ENCODE measurements at regions not wholly inside any gene's neighbourhood (a gene's known extent, or its start where the extent isn't known, plus 50 kb on each side); places are given as distances from the start of the nearest gene placed in this dataset.

DNA sequence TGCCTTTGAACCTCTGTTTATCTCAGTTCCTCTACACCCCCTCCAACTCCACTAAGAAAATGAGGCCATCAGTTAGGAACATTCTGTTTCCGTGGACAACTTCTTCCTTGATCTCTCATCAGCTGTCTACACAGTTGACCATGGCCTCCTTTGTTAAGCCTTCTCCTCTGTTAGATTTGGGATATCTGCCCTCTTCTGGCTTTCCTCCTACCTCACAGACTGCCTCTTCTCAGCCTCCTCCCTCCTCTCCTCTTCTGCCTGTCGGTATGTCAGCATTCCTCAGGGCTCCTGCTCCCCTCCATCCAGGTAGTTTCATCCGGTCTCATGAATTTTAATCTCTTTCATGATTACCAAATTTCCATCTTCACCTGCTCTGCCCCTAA is 454.9 kb downstream of the FOXO1 start:
- DNase-seq (ENCODE audit: low read depth), result no peak
- TF ChIP-seq, protein P1, sequence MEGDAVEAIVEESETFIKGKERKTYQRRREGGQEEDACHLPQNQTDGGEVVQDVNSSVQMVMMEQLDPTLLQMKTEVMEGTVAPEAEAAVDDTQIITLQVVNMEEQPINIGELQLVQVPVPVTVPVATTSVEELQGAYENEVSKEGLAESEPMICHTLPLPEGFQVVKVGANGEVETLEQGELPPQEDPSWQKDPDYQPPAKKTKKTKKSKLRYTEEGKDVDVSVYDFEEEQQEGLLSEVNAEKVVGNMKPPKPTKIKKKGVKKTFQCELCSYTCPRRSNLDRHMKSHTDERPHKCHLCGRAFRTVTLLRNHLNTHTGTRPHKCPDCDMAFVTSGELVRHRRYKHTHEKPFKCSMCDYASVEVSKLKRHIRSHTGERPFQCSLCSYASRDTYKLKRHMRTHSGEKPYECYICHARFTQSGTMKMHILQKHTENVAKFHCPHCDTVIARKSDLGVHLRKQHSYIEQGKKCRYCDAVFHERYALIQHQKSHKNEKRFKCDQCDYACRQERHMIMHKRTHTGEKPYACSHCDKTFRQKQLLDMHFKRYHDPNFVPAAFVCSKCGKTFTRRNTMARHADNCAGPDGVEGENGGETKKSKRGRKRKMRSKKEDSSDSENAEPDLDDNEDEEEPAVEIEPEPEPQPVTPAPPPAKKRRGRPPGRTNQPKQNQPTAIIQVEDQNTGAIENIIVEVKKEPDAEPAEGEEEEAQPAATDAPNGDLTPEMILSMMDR (IDR thresholded peaks at IDR 0.05; ENCODE audit: insufficient read depth, low read depth, low read length, missing control alignments), result no peak
- no peak overlapping the region for H3K4me3 ChIP-seq (ENCODE audit: low read depth, low read length)

DNA sequence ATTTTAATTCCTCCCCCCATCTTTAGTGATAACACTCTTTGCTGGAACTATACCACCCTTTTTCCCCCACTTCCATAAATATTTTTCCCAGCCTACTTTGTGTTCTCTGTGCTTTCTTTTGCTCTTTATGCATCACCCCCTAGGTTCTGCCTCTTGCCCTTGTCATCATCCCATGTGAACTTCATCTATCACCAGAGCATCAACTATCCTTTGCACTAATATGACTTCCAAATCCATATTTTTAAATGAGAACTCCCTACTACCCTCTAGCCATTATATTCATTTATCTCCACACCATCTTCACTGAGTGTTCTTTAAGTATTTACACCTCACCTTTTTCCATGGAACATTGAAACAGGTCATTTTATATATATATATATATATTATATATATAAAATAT is 452.7 kb downstream of the FOXO1 start:
- H3K4me3 ChIP-seq (ENCODE audit: low read depth, low read length), result no peak overlapping the region
- TF ChIP-seq, protein P1 (IDR thresholded peaks at IDR 0.05; ENCODE audit: insufficient read depth, low read depth, low read length, missing control alignments), result no peak
- DNase-seq (ENCODE audit: low read depth), result no peak

DNA sequence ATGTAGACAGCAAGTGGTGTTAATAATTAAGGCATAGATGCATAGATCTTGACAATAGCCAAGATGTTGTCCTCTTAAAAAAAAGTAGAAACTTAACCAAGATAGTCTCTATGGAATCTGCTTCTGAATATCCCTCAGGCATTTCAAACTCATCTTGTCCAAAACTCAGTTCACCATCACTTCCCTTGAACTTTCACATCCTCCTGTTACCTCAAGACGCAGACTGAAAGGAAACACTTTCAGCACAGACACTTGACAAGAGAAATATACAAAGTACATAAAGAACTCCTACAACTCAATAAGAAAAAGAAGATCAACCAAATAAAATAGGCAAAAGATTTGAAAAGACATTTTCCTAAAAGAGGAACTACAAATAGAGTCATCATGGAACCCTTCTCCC is 451.1 kb downstream of the FOXO1 start:
- TF ChIP-seq, protein P1 (IDR thresholded peaks at IDR 0.05; ENCODE audit: insufficient read depth, low read depth, low read length, missing control alignments), result no peak
- no peak overlapping the region for H3K4me3 ChIP-seq (ENCODE audit: low read depth, low read length)
- peak; percentile 30 for DNase-seq (ENCODE audit: low read depth)

DNA sequence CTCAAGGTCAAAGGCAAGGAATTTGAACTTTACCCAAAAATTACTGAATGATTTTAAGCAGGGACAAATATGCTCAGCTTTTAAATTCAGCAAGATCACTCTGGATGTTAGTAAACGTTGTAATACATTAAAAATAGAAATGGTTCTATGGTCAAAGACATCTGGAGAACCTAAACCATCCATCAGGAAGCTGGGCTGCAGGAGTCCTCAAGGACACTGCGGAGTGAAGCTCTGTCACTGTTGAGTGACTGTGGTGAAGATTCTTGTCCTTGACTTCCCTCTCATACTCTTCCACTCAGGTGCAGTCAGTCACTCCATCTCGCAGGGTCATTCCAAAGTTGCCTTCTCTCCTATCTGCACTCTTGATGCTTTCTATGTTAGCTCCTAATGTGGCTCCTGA is 450.7 kb downstream of the FOXO1 start:
- TF ChIP-seq, protein P1 (IDR thresholded peaks at IDR 0.05; ENCODE audit: insufficient read depth, low read depth, low read length, missing control alignments), result no peak
- no peak overlapping the region for H3K4me3 ChIP-seq (ENCODE audit: low read depth, low read length)

DNA sequence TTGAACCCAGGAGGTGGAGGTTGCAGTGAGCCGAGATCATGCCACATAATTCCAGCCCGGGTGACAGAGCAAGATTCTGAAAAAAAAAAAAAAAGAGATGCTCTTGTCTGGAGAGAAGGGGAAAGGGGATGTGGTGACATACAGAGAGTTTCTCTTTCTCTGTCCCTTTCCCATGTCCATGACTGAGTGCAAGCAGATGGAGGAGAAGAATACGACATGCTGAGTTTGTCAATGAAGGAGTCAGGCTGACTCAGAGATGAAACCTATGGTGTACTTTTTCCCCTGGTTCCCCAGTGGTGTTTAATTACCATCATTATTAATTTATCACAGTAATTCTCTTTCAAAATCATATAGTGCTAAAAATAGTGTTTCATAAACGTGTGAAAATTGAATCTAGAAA is 448.8 kb downstream of the FOXO1 start:
- TF ChIP-seq, protein P1 (IDR thresholded peaks at IDR 0.05; ENCODE audit: insufficient read depth, low read depth, low read length, missing control alignments), result no peak
- no peak overlapping the region for H3K4me3 ChIP-seq (ENCODE audit: low read depth, low read length)
- no peak for DNase-seq (ENCODE audit: low read depth)

More for the DNA sequence above, 450.7 kb downstream of the FOXO1 start:
- DNase-seq (ENCODE audit: low read depth), result no peak

DNA sequence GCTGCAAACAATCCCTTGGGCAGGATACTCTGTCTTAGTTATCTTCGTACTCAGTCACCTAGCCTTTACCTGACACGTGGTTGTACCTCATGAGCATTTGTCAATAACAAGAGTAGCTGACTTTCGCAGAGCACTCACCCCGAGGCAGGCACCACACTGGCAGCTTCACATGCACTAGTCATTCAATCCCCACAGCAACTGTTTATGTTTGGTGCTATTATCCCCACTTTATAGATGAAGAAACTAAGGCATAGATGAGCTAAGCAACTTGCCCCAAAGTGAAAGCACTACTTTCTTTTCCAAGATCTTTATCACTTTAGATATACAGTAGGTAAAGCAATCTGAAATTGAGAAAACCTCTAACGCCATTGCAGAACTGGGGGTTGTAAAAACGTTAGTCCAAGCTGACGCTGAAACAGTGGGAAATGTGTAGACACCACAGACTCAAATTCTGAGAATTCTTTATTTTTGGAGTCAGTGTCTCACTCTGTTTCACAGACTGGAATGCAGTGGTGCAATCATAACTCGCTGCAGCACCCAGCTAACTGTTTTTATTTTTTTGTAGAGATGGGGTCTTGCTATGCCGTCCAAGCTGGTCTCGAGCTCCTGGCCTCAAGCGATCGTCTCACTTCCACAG is 446.0 kb downstream of the FOXO1 start:
- TF ChIP-seq, protein P1 (IDR thresholded peaks at IDR 0.05; ENCODE audit: insufficient read depth, low read depth, low read length, missing control alignments), result no peak
- no peak for DNase-seq (ENCODE audit: low read depth)

DNA sequence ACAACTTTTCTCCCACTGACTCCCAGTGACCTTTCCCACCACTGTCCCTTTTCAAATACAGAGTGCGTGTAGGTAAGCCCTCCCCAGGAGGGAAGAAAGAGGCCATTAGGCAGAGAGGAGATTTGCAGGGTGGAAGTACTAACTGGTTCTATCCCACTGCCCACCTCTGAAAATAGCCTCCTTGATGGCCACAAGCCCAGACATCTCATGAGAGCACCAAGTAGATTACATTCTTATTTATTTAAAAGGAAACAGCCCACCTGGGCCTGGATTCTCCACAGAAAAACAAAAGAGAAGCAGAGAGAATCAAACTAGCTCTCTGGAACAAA is 445.3 kb downstream of the FOXO1 start:
- TF ChIP-seq, protein P1 (IDR thresholded peaks at IDR 0.05; ENCODE audit: insufficient read depth, low read depth, low read length, missing control alignments), result no peak
- DNase-seq (ENCODE audit: low read depth), result no peak
- H3K4me3 ChIP-seq (ENCODE audit: low read depth, low read length), result no peak overlapping the region

More for the DNA sequence above, 446.0 kb downstream of the FOXO1 start:
- no peak overlapping the region for H3K4me3 ChIP-seq (ENCODE audit: low read depth, low read length)
